Adrenal gland (tissue), 9 donors: ENCODE measurements at regions not wholly inside any gene's neighbourhood (a gene's known extent, or its start where the extent isn't known, plus 50 kb on each side); places are given as distances from the start of the nearest gene placed in this dataset.

Experiments used
- DNase-seq, 7 donors: peaks; one replicate each; pipeline ENCODE4 v3.0.0-alpha.2; 2019 to 2020
- H3K27ac ChIP-seq, 5 donors: fragments of 200-600 bp; sonication (generic) in 4 of 5; 1 replicate in 3 of 5; 2 replicates in 2 of 5; pipeline versions ENCODE4 v1.5.1 to v1.8.0; 2016 to 2020; ENCODE audit warnings: mild to moderate bottlenecking in 1 of 5
- H3K27me3 ChIP-seq: fragments of 200-600 bp; 2 replicates; pipeline ENCODE4 v1.8.0; 2021
- H3K36me3 ChIP-seq, 2 donors: fragments of 200-600 bp; replicated peaks in 1 of 2; 1 replicate in 1 of 2; 2 replicates in 1 of 2; pipeline versions ENCODE4 v1.5.1 to v1.8.0; 2018 to 2022
- H3K4me1 ChIP-seq, 2 donors: fragments of 200-600 bp; replicated peaks in 1 of 2; 1 replicate in 1 of 2; 2 replicates in 1 of 2; pipeline versions ENCODE4 v1.5.1 to v1.8.0; 2018 to 2021
- H3K4me3 ChIP-seq, 4 donors: fragments of 200-600 bp; sonication (generic) in 3 of 4; one replicate each; pipeline ENCODE4 v1.5.1; 2016 to 2018
- H3K9me3 ChIP-seq, 3 donors: fragments of 200-600 bp; sonication (generic) in 1 of 3; replicated peaks in 1 of 3; 1 replicate in 2 of 3; 2 replicates in 1 of 3; pipeline versions ENCODE4 v1.5.1 to v1.8.0; 2016 to 2021
- POLR2A ChIP-seq, 2 donors: fragments of 450-650 bp; IDR thresholded peaks; one replicate each; pipeline ENCODE4 v1.6.1; 2017; ENCODE audit warnings: antibody characterized with exemption in 2 of 2, mild to moderate bottlenecking in 2 of 2, moderate library complexity in 1 of 2
- WGBS, 4 donors: extraction: QIAGEN DNeasy Blood & Tissue Kit in 2 of 4; methylation state at CpG; one replicate each; pipeline versions ENCODE4 v1.1.5 to v1.1.7; 2013 to 2017; 5-methylcytosine and 5-hydroxymethylcytosine counted together
- intact Hi-C, 2 donors: fragments of 100-400 bp; cut with DNase I; formaldehyde crosslinking; loops; one replicate each; pipeline versions ENCODE4 v1.14.1 to v1.15.0; 2022 to 2023
- TF ChIP-seq, protein P1 (sequence below), 6 experiments: fragments of 450-650 bp in 4 of 6; fragments of 200-600 bp in 2 of 6; sonication (generic) in 1 of 6; IDR thresholded peaks; 1 replicate in 5 of 6; 2 replicates in 1 of 6; pipeline versions ENCODE4 v1.5.1 to v1.8.0; 2016 to 2021; ENCODE audit warnings: antibody characterized with exemption in 6 of 6, mild to moderate bottlenecking in 2 of 6, moderate library complexity in 1 of 6
- donor health status: healthy with polysubstance abuse.
- donor health status: Bipolar disorder and iron deficiency.
- donor health status: DM: yes; HTN: yes; CAD: no.
- donor health status: DM: no; HTN: no; CAD: no.
- donor health status: DM: no; HTN: no; CAD: no.

GRCh38 chr5:61748121-61748520, 416.1 kb downstream of the ZSWIM6 start:
- H3K9me3 ChIP-seq = no peaks in the 10 kb centered on the region
- H3K36me3 ChIP-seq = no peaks in the 10 kb centered on the region
- H3K4me1 ChIP-seq = no peaks in the 10 kb centered on the region
- no peak overlapping the region for H3K27ac ChIP-seq
- TF ChIP-seq POLR2A (IDR thresholded peaks at IDR 0.05) = no peak
- TF ChIP-seq, protein P1, sequence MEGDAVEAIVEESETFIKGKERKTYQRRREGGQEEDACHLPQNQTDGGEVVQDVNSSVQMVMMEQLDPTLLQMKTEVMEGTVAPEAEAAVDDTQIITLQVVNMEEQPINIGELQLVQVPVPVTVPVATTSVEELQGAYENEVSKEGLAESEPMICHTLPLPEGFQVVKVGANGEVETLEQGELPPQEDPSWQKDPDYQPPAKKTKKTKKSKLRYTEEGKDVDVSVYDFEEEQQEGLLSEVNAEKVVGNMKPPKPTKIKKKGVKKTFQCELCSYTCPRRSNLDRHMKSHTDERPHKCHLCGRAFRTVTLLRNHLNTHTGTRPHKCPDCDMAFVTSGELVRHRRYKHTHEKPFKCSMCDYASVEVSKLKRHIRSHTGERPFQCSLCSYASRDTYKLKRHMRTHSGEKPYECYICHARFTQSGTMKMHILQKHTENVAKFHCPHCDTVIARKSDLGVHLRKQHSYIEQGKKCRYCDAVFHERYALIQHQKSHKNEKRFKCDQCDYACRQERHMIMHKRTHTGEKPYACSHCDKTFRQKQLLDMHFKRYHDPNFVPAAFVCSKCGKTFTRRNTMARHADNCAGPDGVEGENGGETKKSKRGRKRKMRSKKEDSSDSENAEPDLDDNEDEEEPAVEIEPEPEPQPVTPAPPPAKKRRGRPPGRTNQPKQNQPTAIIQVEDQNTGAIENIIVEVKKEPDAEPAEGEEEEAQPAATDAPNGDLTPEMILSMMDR (IDR thresholded peaks at IDR 0.05) = no peak
- no peaks in the 10 kb centered on the region for H3K27me3 ChIP-seq
- H3K4me3 ChIP-seq = no peak overlapping the region
- intact Hi-C loops = no loop called here
- 83 to 91% (median 90%) methylated on average over 7 of the region's 7 CpGs for WGBS, 4 donors
- no peak for DNase-seq

GRCh38 chr5:61748651-61749050, 416.6 kb downstream of the ZSWIM6 start:
- no peaks in the 10 kb centered on the region for H3K36me3 ChIP-seq
- no peak for DNase-seq
- H3K27me3 ChIP-seq = no peaks in the 10 kb centered on the region
- H3K4me1 ChIP-seq = no peaks in the 10 kb centered on the region
- WGBS, 4 donors = 85 to 100% (median 88%) methylated on average over 1 of the region's 1 CpG
- intact Hi-C loops = no loop called here
- TF ChIP-seq, protein P1 (IDR thresholded peaks at IDR 0.05) = no peak
- TF ChIP-seq POLR2A (IDR thresholded peaks at IDR 0.05) = no peak
- no peaks in the 10 kb centered on the region for H3K9me3 ChIP-seq
- H3K27ac ChIP-seq = no peak overlapping the region
- no peak overlapping the region for H3K4me3 ChIP-seq

- no peaks in the 10 kb centered on the region for H3K36me3 ChIP-seq
- TF ChIP-seq POLR2A (IDR thresholded peaks at IDR 0.05) = no peak
- TF ChIP-seq, protein P1 (IDR thresholded peaks at IDR 0.05) = no peak
- no peaks in the 10 kb centered on the region for H3K4me1 ChIP-seq
- H3K27ac ChIP-seq = no peak overlapping the region
- H3K9me3 ChIP-seq = no peaks in the 10 kb centered on the region
- no peak for DNase-seq
- intact Hi-C loops = no loop called here
- no peaks in the 10 kb centered on the region for H3K27me3 ChIP-seq
- no peak overlapping the region for H3K4me3 ChIP-seq
These were observed 420.5 kb downstream of the ZSWIM6 start for GRCh38 chr5:61752588-61752987.

- no peak overlapping the region for H3K27ac ChIP-seq
- no peaks in the 10 kb centered on the region for H3K4me1 ChIP-seq
- intact Hi-C loops = no loop called here
- no peaks in the 10 kb centered on the region for H3K27me3 ChIP-seq
- no peak overlapping the region for H3K4me3 ChIP-seq
- 81 to 96% (median 90%) methylated on average over 1 of the region's 1 CpG for WGBS, 4 donors
- no peak for DNase-seq
- TF ChIP-seq POLR2A (IDR thresholded peaks at IDR 0.05) = no peak
- TF ChIP-seq, protein P1 (IDR thresholded peaks at IDR 0.05) = no peak
- H3K36me3 ChIP-seq = no peaks in the 10 kb centered on the region
- H3K9me3 ChIP-seq = no peaks in the 10 kb centered on the region
These were observed 422.7 kb downstream of the ZSWIM6 start for GRCh38 chr5:61754792-61755191.
